Psoas muscle (tissue), 7 donors: ENCODE measurements at regions not wholly inside any gene's neighbourhood (a gene's known extent, or its start where the extent isn't known, plus 50 kb on each side); places are given as distances from the start of the nearest gene placed in this dataset.

Experiments
- ATAC-seq, 4 donors: fragments of 200-7000 bp; cut with Tn5 transposase; one replicate each; pipeline ENCODE4 v1.9.1; 2020; ENCODE audit warnings: moderate library complexity in 3 of 4, mild to moderate bottlenecking in 2 of 4
- DNase-seq, 2 donors: peaks; one replicate each; pipeline ENCODE4 v3.0.0-alpha.2; 2020
- H3K27ac ChIP-seq: fragments of 200-600 bp; one replicate; pipeline ENCODE4 v1.8.0; 2022
- H3K27me3 ChIP-seq, 3 donors: fragments of 200-600 bp in 1 of 3; one replicate each; pipeline versions ENCODE4 v1.6.1 to v1.8.0; 2013 to 2022; ENCODE audit warnings: low read length in 2 of 3, mild to moderate bottlenecking in 2 of 3, moderate library complexity in 1 of 3; ENCODE audit not compliant: insufficient read depth in 3 of 3
- H3K36me3 ChIP-seq, 2 donors: fragments of 200-600 bp in 1 of 2; one replicate each; pipeline versions ENCODE4 v1.6.1 to v1.8.0; 2013 to 2022; ENCODE audit warnings: low read depth in 1 of 2, mild to moderate bottlenecking in 1 of 2, moderate library complexity in 1 of 2; ENCODE audit not compliant: insufficient read depth in 1 of 2
- H3K4me1 ChIP-seq: fragments of 200-600 bp; one replicate; pipeline ENCODE4 v1.8.0; 2022
- H3K4me3 ChIP-seq: fragments of 200-600 bp; one replicate; pipeline ENCODE4 v1.8.0; 2022; ENCODE audit warnings: mild to moderate bottlenecking
- H3K9me3 ChIP-seq: fragments of 200-600 bp; one replicate; pipeline ENCODE4 v1.8.0; 2022
- CTCF ChIP-seq: fragments of 200-600 bp; IDR thresholded peaks from one replicate; pipeline ENCODE4 v1.8.0; 2022; ENCODE audit warnings: antibody characterized with exemption
- WGBS, 3 donors: extraction: QIAGEN DNeasy Blood & Tissue Kit; methylation state at CpG; one replicate each; pipeline versions ENCODE4 v1.1.6 to v1.1.7; 2013; 5-methylcytosine and 5-hydroxymethylcytosine counted together
- intact Hi-C, 2 donors: fragments of 100-400 bp; cut with DNase I; formaldehyde crosslinking; loops; one replicate each; pipeline versions ENCODE4 v1.11.0 to v1.14.2; 2022
- donor health status: healthy with polysubstance abuse.
- donor health status: DM: no; HTN: no; CAD: no; lungs with moderate emphysema.
- donor health status: Bipolar disorder and iron deficiency.
- donor health status: healthy.
- donor health status: DM: yes; HTN: yes; CAD: no.
- donor health status: DM: no; HTN: no; CAD: no.
- donor health status: DM: yes; HTN: yes; CAD: no.

- intact Hi-C loops: no loop called here
- no peaks in the 10 kb centered on the region for H3K36me3 ChIP-seq
- H3K27ac ChIP-seq: no peak overlapping the region
- H3K4me3 ChIP-seq: no peak overlapping the region
- ATAC-seq: no peak
- H3K4me1 ChIP-seq: peaks cover 10% of the 10 kb centered on the region
- no peak for TF ChIP-seq CTCF
- H3K9me3 ChIP-seq: no peaks in the 10 kb centered on the region
- DNase-seq: no peak
- H3K27me3 ChIP-seq: no peaks in the 10 kb centered on the region
Measured at GRCh38 chr15:50819344-50819743, 53.8 kb upstream of the SPPL2A start.

GRCh38 chr15:50815958-50816590 lies 50.6 kb upstream of the SPPL2A start:
- no peaks in the 10 kb centered on the region for H3K27me3 ChIP-seq
- DNase-seq (no peak), ATAC-seq (peak in 3 of 4 donors; percentile 77 to 81 (median 77))
- WGBS, 3 donors: 66 to 82% (median 68%) methylated on average over 5 of the region's 5 CpGs
- no peaks in the 10 kb centered on the region for H3K9me3 ChIP-seq
- no peak overlapping the region for H3K27ac ChIP-seq
- H3K36me3 ChIP-seq: no peaks in the 10 kb centered on the region
- no peak for TF ChIP-seq CTCF
- peaks cover 10% of the 10 kb centered on the region for H3K4me1 ChIP-seq
- H3K4me3 ChIP-seq: no peak overlapping the region
- intact Hi-C loops: no loop called here
